SU-DHL-6 (cell line): ENCODE measurements at regions not wholly inside any gene's neighbourhood (a gene's known extent, or its start where the extent isn't known, plus 50 kb on each side); places are given as distances from the start of the nearest gene placed in this dataset.

Experiments used
- CTCF ChIP-seq: fragments of 200-600 bp; sonication (generic); IDR thresholded peaks from one replicate; pipeline ENCODE4 v1.5.1; 2017; ENCODE audit warnings: antibody characterized with exemption, mild to moderate bottlenecking, low read length, moderate library complexity; ENCODE audit not compliant: insufficient read depth, poor library complexity, severe bottlenecking
- EZH2phosphoT487 ChIP-seq: fragments of 200-600 bp; sonication (generic), shearing (Covaris generic); conservative IDR thresholded peaks from 2 replicates; pipeline ENCODE4 v1.6.1; 2018; ENCODE audit warnings: mild to moderate bottlenecking, antibody characterized with exemption, low read length, moderate library complexity, mixed read lengths

- no peak for TF ChIP-seq CTCF
- TF ChIP-seq EZH2phosphoT487: no peak
Measured at GRCh38 chr6:108742041-108742440, 106.2 kb upstream of the ARMC2 start.
